Parathyroid adenoma (tissue), 2 donors: ENCODE measurements at regions not wholly inside any gene's neighbourhood (a gene's known extent, or its start where the extent isn't known, plus 50 kb on each side); places are given as distances from the start of the nearest gene placed in this dataset.

Experiments used
- H2AFZ ChIP-seq: fragments of 300-600 bp; sonication (generic); one replicate; pipeline ENCODE4 v1.7.0; 2017; ENCODE audit warnings: antibody characterized with exemption, mild to moderate bottlenecking
- H3K27ac ChIP-seq: fragments of 300-600 bp; sonication (generic); one replicate; pipeline ENCODE4 v1.7.0; 2017
- H3K27me3 ChIP-seq: fragments of 300-600 bp; sonication (generic); one replicate; pipeline ENCODE4 v1.7.0; 2017; ENCODE audit warnings: low read length; ENCODE audit not compliant: control insufficient read depth, insufficient read depth
- H3K36me3 ChIP-seq: fragments of 300-600 bp; sonication (generic); one replicate; pipeline ENCODE4 v1.7.0; 2017; ENCODE audit warnings: low read length; ENCODE audit not compliant: control insufficient read depth, insufficient read depth
- H3K4me1 ChIP-seq: fragments of 300-600 bp; sonication (generic); one replicate; pipeline ENCODE4 v1.7.0; 2017; ENCODE audit warnings: control low read depth
- H3K4me2 ChIP-seq: fragments of 300-600 bp; sonication (generic); one replicate; pipeline ENCODE4 v1.7.0; 2017; ENCODE audit warnings: low read length
- H3K4me3 ChIP-seq: fragments of 300-600 bp; sonication (generic); one replicate; pipeline ENCODE4 v1.7.0; 2017; ENCODE audit warnings: low read depth, low read length
- H3K79me2 ChIP-seq: fragments of 300-600 bp; sonication (generic); one replicate; pipeline ENCODE4 v1.7.0; 2017; ENCODE audit warnings: control low read depth
- H3K9ac ChIP-seq: fragments of 300-600 bp; sonication (generic); one replicate; pipeline ENCODE4 v1.7.0; 2017; ENCODE audit warnings: mild to moderate bottlenecking
- H3K9me3 ChIP-seq: fragments of 300-600 bp; sonication (generic); one replicate; pipeline ENCODE4 v1.7.0; 2017; ENCODE audit warnings: low read length; ENCODE audit not compliant: control insufficient read depth
- TF ChIP-seq, protein P1 (sequence below): fragments of 300-600 bp; sonication (generic); IDR thresholded peaks from one replicate; pipeline ENCODE4 v1.7.0; 2017; ENCODE audit warnings: antibody characterized with exemption, mild to moderate bottlenecking
- donor health status: primary hyperparathyroidism.

DNA sequence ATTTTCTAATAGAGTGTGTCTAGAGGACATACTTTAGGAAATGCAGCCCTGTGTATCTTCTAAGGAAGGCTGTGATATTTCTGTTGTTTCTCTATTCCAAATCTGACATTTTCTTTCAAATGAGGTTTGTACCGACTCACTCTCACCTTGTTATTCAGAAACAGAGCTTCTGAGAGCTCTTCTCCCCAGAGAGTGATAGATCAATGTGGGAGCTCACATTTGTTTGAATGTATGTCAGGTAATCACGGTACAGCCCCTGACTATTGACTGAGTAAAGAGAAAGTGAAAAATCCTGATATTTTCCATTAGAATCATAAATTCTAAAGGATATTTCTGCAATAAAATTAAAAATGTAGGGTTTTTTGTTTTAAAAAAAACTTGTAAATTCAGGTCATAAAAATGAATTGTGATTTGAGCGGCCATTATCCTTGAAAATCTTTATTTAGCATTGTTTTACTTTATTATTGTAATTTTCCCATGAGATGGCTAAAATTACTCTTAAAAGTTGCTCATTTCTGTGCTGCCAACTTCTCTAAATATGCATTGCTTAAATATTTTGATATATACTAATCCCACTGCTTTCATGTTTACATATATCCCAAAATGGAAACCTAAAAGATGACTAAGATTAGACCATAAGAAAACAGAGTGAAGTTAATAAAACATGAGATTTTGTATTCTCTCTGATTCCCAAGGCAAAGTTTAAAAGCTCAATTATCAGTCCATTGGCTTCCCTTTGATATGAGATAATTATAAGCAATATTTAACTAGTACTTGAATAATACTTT, 1226.8 kb upstream of the CITED2 start:
- Histone ChIP-seq H3K79me2 (no peaks in the 10 kb centered on the region), H3K4me2 (no peak overlapping the region), H3K27me3 (no peaks in the 10 kb centered on the region), H3K4me1 (peaks cover under 1% of the 10 kb centered on the region), H3K4me3 (no peak overlapping the region), H3K9me3 (no peaks in the 10 kb centered on the region), H3K27ac (no peak overlapping the region), H3K9ac (no peak overlapping the region), H2AFZ (no peak overlapping the region), H3K36me3 (no peaks in the 10 kb centered on the region)
- TF ChIP-seq, protein P1, sequence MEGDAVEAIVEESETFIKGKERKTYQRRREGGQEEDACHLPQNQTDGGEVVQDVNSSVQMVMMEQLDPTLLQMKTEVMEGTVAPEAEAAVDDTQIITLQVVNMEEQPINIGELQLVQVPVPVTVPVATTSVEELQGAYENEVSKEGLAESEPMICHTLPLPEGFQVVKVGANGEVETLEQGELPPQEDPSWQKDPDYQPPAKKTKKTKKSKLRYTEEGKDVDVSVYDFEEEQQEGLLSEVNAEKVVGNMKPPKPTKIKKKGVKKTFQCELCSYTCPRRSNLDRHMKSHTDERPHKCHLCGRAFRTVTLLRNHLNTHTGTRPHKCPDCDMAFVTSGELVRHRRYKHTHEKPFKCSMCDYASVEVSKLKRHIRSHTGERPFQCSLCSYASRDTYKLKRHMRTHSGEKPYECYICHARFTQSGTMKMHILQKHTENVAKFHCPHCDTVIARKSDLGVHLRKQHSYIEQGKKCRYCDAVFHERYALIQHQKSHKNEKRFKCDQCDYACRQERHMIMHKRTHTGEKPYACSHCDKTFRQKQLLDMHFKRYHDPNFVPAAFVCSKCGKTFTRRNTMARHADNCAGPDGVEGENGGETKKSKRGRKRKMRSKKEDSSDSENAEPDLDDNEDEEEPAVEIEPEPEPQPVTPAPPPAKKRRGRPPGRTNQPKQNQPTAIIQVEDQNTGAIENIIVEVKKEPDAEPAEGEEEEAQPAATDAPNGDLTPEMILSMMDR = no peak

DNA sequence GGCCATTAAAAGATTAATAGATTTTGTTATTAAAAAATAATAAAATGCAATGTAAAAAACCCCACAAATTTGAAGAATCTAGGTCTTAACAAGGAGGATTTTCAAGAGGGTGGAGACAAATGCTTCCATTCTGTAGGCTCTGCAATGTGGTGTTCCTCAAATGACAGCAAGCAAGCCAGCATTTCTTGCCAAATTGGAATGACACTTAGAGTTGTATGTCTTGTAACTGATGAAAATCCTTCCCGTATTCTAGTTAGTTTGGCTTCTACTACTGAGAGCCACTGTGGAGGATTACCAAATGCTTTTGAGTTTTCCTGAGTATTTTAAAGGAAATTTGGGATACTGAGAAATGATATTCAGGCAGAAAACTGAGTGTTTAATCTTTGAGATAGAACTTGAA, 1225.5 kb upstream of the CITED2 start:
- Histone ChIP-seq H3K36me3 (no peaks in the 10 kb centered on the region), H3K4me3 (no peak overlapping the region), H3K9me3 (no peaks in the 10 kb centered on the region), H3K79me2 (no peaks in the 10 kb centered on the region), H2AFZ (no peak overlapping the region), H3K27ac (no peak overlapping the region), H3K9ac (no peak overlapping the region), H3K4me2 (no peak overlapping the region), H3K4me1 (peaks cover 4% of the 10 kb centered on the region), H3K27me3 (no peaks in the 10 kb centered on the region)
- TF ChIP-seq, protein P1 = no peak

DNA sequence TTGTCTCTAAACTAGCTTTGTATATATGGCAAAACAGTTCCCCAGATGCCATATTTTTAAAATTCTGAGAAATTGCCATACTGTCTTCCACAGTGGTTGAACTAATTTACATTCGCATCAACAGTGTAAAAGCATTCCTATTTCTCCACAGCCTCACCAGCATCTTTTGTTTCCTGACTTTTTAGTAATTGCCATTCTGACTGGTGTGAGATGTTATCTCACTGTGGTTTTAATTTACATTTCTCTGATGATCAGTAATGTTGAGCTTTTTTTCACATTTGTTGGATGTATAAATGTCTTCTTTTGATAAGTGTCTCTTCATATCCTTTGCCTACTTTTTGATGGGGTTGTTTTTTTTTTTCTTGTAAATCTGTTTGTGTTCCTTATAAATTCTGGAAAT, 1222.7 kb upstream of the CITED2 start:
- Histone ChIP-seq H3K4me2 (no peak overlapping the region), H3K9ac (no peak overlapping the region), H3K4me3 (no peak overlapping the region), H2AFZ (no peak overlapping the region), H3K9me3 (no peaks in the 10 kb centered on the region), H3K4me1 (peaks cover 4% of the 10 kb centered on the region), H3K27ac (no peak overlapping the region), H3K79me2 (no peaks in the 10 kb centered on the region), H3K36me3 (no peaks in the 10 kb centered on the region), H3K27me3 (no peaks in the 10 kb centered on the region)
- TF ChIP-seq, protein P1 = no peak

DNA sequence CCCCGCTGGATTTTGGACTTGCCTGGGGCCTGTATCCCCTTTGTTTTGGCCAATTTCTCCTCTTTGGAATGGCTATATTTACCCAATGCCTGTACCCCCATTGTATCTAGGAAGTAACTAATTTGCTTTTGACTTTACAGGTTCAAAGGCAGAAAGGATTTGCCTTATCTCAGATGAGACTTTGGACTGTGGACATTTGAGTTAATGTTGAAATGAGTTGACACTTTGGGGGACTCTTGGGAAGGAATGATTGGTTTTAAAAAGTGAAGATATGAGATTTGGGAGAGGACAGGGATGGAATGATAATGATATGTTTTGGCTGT, 1220.3 kb upstream of the CITED2 start:
- Histone ChIP-seq H3K27ac (no peak overlapping the region), H2AFZ (no peak overlapping the region), H3K36me3 (no peaks in the 10 kb centered on the region), H3K4me2 (no peak overlapping the region), H3K4me1 (peaks cover 4% of the 10 kb centered on the region), H3K9me3 (no peaks in the 10 kb centered on the region), H3K79me2 (no peaks in the 10 kb centered on the region), H3K27me3 (no peaks in the 10 kb centered on the region), H3K9ac (no peak overlapping the region), H3K4me3 (no peak overlapping the region)
- TF ChIP-seq, protein P1 = no peak

DNA sequence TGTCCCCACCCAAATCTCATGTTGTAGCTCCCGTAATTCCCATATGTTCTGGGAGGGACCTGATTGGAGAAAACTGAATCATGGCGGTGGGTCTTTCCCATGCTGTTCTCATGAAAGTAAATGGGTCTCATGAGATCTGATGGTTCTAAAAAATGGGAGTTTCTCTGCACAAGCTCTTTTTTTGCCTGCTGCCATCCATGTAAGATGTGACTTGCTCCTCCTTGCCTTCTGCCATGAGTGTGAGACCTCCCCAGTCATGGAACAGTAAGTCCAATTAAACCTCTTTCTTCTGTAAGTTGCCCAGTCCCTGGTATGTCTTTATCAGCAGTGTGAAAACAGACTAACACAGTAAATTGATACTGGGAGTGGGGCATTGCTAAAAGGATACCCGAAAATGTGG, 1218.4 kb upstream of the CITED2 start:
- H2AFZ ChIP-seq = no peak overlapping the region
- peaks cover 4% of the 10 kb centered on the region for H3K4me1 ChIP-seq
- no peak overlapping the region for H3K4me3 ChIP-seq
- H3K4me2 ChIP-seq = no peak overlapping the region
- H3K27me3 ChIP-seq = no peaks in the 10 kb centered on the region
- no peaks in the 10 kb centered on the region for H3K9me3 ChIP-seq
- no peak overlapping the region for H3K9ac ChIP-seq
- H3K79me2 ChIP-seq = no peaks in the 10 kb centered on the region
- no peak overlapping the region for H3K27ac ChIP-seq
- TF ChIP-seq, protein P1 = no peak
- H3K36me3 ChIP-seq = no peaks in the 10 kb centered on the region
